SU-DHL-6 (cell line): ENCODE measurements at regions not wholly inside any gene's neighbourhood (a gene's known extent, or its start where the extent isn't known, plus 50 kb on each side); places are given as distances from the start of the nearest gene placed in this dataset.

Source experiments
- CTCF ChIP-seq: fragments of 200-600 bp; sonication (generic); IDR thresholded peaks from one replicate; pipeline ENCODE4 v1.5.1; 2017; ENCODE audit warnings: antibody characterized with exemption, mild to moderate bottlenecking, low read length, moderate library complexity; ENCODE audit not compliant: insufficient read depth, poor library complexity, severe bottlenecking
- EZH2phosphoT487 ChIP-seq: fragments of 200-600 bp; sonication (generic), shearing (Covaris generic); conservative IDR thresholded peaks from 2 replicates; pipeline ENCODE4 v1.6.1; 2018; ENCODE audit warnings: mild to moderate bottlenecking, antibody characterized with exemption, low read length, moderate library complexity, mixed read lengths

GRCh38 chrX:143304518-143304917 is 212.8 kb downstream of the SPANXN3 start:
- TF ChIP-seq CTCF (no peak), EZH2phosphoT487 (no peak)
